Neural cell (in vitro differentiated cells): ENCODE measurements at regions not wholly inside any gene's neighbourhood (a gene's known extent, or its start where the extent isn't known, plus 50 kb on each side); places are given as distances from the start of the nearest gene placed in this dataset.

Source experiments
- H2AFZ ChIP-seq: fragments of 200-600, 300-800 bp; sonication (generic), shearing (Covaris generic); 2 replicates; pipeline ENCODE4 v1.6.0; 2014; ENCODE audit warnings: low read depth, mild to moderate bottlenecking, antibody characterized with exemption, low read length, moderate library complexity
- H3F3A ChIP-seq: fragments of 200-600 bp; shearing (Covaris generic); 2 replicates; pipeline ENCODE4 v1.6.1; 2016; ENCODE audit warnings: mild to moderate bottlenecking, moderate library complexity, mixed read lengths, antibody characterized with exemption, low read length; ENCODE audit not compliant: insufficient read depth, poor library complexity, severe bottlenecking
- H3K27ac ChIP-seq: fragments of 200-600, 300-800 bp; sonication (generic), shearing (Covaris generic); 2 replicates; pipeline ENCODE4 v1.5.1; 2014; ENCODE audit warnings: mild to moderate bottlenecking, low read length, moderate library complexity
- H3K27me3 ChIP-seq: fragments of 300-800, 200-600 bp; sonication (generic), shearing (Covaris generic); 2 replicates; pipeline ENCODE4 v1.6.0; 2014; ENCODE audit warnings: mild to moderate bottlenecking, low read depth, low read length, moderate library complexity; ENCODE audit not compliant: insufficient read depth
- H3K36me3 ChIP-seq: fragments of 300-800, 200-600 bp; sonication (generic), shearing (Covaris generic); 2 replicates; pipeline ENCODE4 v1.5.1; 2014; ENCODE audit warnings: mild to moderate bottlenecking, antibody characterized with exemption, low read length, moderate library complexity; ENCODE audit not compliant: insufficient read depth
- H3K4me2 ChIP-seq: fragments of 300-800, 200-600 bp; sonication (generic), shearing (Covaris generic); 2 replicates; pipeline ENCODE4 v1.6.0; 2014; ENCODE audit warnings: mild to moderate bottlenecking, low read length
- H3K4me3 ChIP-seq: fragments of 300-800, 200-600 bp; sonication (generic), shearing (Covaris generic); 2 replicates; pipeline ENCODE4 v1.5.1; 2014; ENCODE audit warnings: mild to moderate bottlenecking, low read length, moderate library complexity
- H3K79me2 ChIP-seq: fragments of 200-600 bp; shearing (Covaris generic); replicated peaks from 2 replicates; pipeline ENCODE4 v1.6.0; 2014; ENCODE audit warnings: mild to moderate bottlenecking, low read length, moderate library complexity; ENCODE audit not compliant: insufficient read depth
- H3K9ac ChIP-seq: fragments of 300-800, 200-600 bp; sonication (generic), shearing (Covaris generic); 2 replicates; pipeline ENCODE4 v1.6.1; 2016; ENCODE audit warnings: mild to moderate bottlenecking, low read length, mixed read lengths
- H3K9me2 ChIP-seq: fragments of 200-600 bp; shearing (Covaris generic); 2 replicates; pipeline ENCODE4 v1.6.1; 2016; ENCODE audit warnings: mild to moderate bottlenecking, low read length, mixed read lengths; ENCODE audit not compliant: insufficient read depth
- H3K9me3 ChIP-seq: fragments of 200-600, 300-800 bp; sonication (generic), shearing (Covaris generic); 2 replicates; pipeline ENCODE4 v1.6.1; 2016; ENCODE audit warnings: mild to moderate bottlenecking, mixed run types, low read length, moderate library complexity, mixed read lengths
- H4K20me1 ChIP-seq: fragments of 200-600 bp; shearing (Covaris generic); 2 replicates; pipeline ENCODE4 v1.6.1; 2016; ENCODE audit warnings: mild to moderate bottlenecking, mixed run types; ENCODE audit not compliant: insufficient read depth
- CTCF ChIP-seq: fragments of 450-650 bp; IDR thresholded peaks from 2 replicates; pipeline ENCODE4 v1.5.1; 2014; ENCODE audit warnings: antibody characterized with exemption, mild to moderate bottlenecking, moderate library complexity; ENCODE audit not compliant: poor library complexity, severe bottlenecking
- EP300 ChIP-seq: fragments of 450-650 bp; conservative IDR thresholded peaks from 2 replicates; pipeline ENCODE4 v1.6.1; 2014; ENCODE audit warnings: antibody characterized with exemption, mild to moderate bottlenecking, moderate library complexity; ENCODE audit not compliant: poor library complexity, severe bottlenecking
- EZH2 ChIP-seq: fragments of 200-600, 300-800 bp; shearing (Covaris generic), sonication (generic); IDR thresholded peaks from 2 replicates; pipeline ENCODE4 v1.6.1; 2014; ENCODE audit warnings: antibody characterized with exemption, low read length, borderline replicate concordance, mild to moderate bottlenecking; ENCODE audit not compliant: insufficient read depth, poor library complexity, severe bottlenecking
- MXI1 ChIP-seq: fragments of 450-650 bp; conservative IDR thresholded peaks from 2 replicates; pipeline ENCODE4 v1.6.1; 2014; ENCODE audit warnings: antibody characterized with exemption, mild to moderate bottlenecking; ENCODE audit not compliant: poor library complexity, severe bottlenecking
- POLR2AphosphoS5 ChIP-seq: IDR thresholded peaks from 2 replicates; pipeline ENCODE4 v1.6.1; 2012
- RAD21 ChIP-seq: fragments of 450-650 bp; conservative IDR thresholded peaks from 2 replicates; pipeline ENCODE4 v1.6.1; 2014; ENCODE audit warnings: antibody characterized with exemption, mild to moderate bottlenecking, moderate library complexity
- SMC3 ChIP-seq: fragments of 450-650 bp; conservative IDR thresholded peaks from 2 replicates; pipeline ENCODE4 v1.6.1; 2014; ENCODE audit warnings: antibody characterized with exemption, mild to moderate bottlenecking, moderate library complexity; ENCODE audit not compliant: poor library complexity
- TAF1 ChIP-seq: IDR thresholded peaks from 2 replicates; pipeline ENCODE4 v1.6.1; 2012; ENCODE audit warnings: low read depth
- TF ChIP-seq, protein P1 (sequence below): IDR thresholded peaks from 2 replicates; pipeline ENCODE4 v1.6.1; 2012; ENCODE audit warnings: borderline replicate concordance

- no peak overlapping the region for H3K4me2 ChIP-seq
- H3K27ac ChIP-seq, result no peak overlapping the region
- H4K20me1 ChIP-seq, result no peaks in the 10 kb centered on the region
- H3K79me2 ChIP-seq, result no peaks in the 10 kb centered on the region
- H3K36me3 ChIP-seq, result no peaks in the 10 kb centered on the region
- H3F3A ChIP-seq, result no peaks in the 10 kb centered on the region
- H3K4me3 ChIP-seq, result no peak overlapping the region
- no peak overlapping the region for H3K9ac ChIP-seq
- no peaks in the 10 kb centered on the region for H3K27me3 ChIP-seq
- H2AFZ ChIP-seq, result no peak overlapping the region
- TF ChIP-seq POLR2AphosphoS5 (no peak), CTCF (no peak), RAD21 (no peak)
- H3K9me3 ChIP-seq, result no peaks in the 10 kb centered on the region
- H3K9me2 ChIP-seq, result no peaks in the 10 kb centered on the region
Observed at GRCh38 chr14:53882684-53883083, 73.9 kb downstream of the BMP4 start.

DNA sequence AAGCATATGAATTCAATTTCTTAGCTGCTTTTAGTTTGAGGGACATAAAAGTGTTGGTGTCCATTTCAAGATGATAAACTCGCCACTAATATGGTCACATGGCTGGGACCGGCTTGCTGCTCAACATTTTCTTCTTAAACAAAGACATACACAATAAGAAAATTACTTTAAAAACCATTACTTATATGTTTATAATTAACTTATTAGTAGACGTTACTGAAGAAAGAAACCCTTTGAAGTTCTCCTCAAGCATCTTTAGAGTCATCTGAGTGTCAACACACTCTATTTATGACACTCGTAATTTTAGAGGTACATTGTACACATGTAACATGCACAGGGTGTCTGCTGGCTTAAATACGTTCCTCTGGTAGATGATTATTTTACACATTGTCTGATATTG lies 74.7 kb downstream of the BMP4 start:
- Histone ChIP-seq H3K27me3 (no peaks in the 10 kb centered on the region), H3K9me2 (no peaks in the 10 kb centered on the region), H3K9me3 (no peaks in the 10 kb centered on the region), H3K4me2 (no peak overlapping the region), H3K4me3 (no peak overlapping the region), H3K9ac (no peak overlapping the region), H3K27ac (no peak overlapping the region), H3F3A (no peaks in the 10 kb centered on the region), H2AFZ (no peak overlapping the region), H3K36me3 (no peaks in the 10 kb centered on the region), H4K20me1 (no peaks in the 10 kb centered on the region), H3K79me2 (no peaks in the 10 kb centered on the region)
- TF ChIP-seq, protein P1, sequence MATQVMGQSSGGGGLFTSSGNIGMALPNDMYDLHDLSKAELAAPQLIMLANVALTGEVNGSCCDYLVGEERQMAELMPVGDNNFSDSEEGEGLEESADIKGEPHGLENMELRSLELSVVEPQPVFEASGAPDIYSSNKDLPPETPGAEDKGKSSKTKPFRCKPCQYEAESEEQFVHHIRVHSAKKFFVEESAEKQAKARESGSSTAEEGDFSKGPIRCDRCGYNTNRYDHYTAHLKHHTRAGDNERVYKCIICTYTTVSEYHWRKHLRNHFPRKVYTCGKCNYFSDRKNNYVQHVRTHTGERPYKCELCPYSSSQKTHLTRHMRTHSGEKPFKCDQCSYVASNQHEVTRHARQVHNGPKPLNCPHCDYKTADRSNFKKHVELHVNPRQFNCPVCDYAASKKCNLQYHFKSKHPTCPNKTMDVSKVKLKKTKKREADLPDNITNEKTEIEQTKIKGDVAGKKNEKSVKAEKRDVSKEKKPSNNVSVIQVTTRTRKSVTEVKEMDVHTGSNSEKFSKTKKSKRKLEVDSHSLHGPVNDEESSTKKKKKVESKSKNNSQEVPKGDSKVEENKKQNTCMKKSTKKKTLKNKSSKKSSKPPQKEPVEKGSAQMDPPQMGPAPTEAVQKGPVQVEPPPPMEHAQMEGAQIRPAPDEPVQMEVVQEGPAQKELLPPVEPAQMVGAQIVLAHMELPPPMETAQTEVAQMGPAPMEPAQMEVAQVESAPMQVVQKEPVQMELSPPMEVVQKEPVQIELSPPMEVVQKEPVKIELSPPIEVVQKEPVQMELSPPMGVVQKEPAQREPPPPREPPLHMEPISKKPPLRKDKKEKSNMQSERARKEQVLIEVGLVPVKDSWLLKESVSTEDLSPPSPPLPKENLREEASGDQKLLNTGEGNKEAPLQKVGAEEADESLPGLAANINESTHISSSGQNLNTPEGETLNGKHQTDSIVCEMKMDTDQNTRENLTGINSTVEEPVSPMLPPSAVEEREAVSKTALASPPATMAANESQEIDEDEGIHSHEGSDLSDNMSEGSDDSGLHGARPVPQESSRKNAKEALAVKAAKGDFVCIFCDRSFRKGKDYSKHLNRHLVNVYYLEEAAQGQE, result no peak
- TF ChIP-seq EZH2, result no peak
- no peak for TF ChIP-seq RAD21
- TF ChIP-seq TAF1, result no peak
- no peak for TF ChIP-seq POLR2AphosphoS5
- TF ChIP-seq EP300, result no peak
- no peak for TF ChIP-seq CTCF
- no peak for TF ChIP-seq SMC3
- no peak for TF ChIP-seq MXI1
